GM18508 (cell line): ENCODE measurements at regions not wholly inside any gene's neighbourhood (a gene's known extent, or its start where the extent isn't known, plus 50 kb on each side); places are given as distances from the start of the nearest gene placed in this dataset.

Experiments used
- ATAC-seq: cut with Tn5 transposase; IDR thresholded peaks from one replicate; pipeline ENCODE4 v1.9.1; 2021; ENCODE audit warnings: moderate number of reproducible peaks; ENCODE audit not compliant: insufficient read depth, unreplicated experiment

DNA sequence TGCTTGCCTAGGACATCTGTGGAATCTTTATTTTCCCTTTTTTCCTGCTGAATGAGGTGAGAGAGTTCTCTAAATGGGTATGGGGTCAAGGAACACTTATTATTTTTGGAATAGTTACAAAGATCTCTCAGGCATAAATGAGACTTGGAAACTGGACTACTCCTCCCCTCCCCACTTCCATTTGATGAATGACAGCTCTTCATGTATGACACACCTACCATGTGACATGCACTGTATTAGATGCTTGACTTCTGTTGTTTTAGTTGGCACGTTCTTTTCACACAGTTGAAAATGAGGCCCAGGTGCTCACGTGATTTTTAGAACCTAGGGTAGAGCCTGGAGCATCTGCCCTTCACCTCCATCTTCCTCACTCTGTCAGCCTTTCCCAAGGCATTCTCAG is 62.4 kb downstream of the VCPKMT start:
- no peak for ATAC-seq

DNA sequence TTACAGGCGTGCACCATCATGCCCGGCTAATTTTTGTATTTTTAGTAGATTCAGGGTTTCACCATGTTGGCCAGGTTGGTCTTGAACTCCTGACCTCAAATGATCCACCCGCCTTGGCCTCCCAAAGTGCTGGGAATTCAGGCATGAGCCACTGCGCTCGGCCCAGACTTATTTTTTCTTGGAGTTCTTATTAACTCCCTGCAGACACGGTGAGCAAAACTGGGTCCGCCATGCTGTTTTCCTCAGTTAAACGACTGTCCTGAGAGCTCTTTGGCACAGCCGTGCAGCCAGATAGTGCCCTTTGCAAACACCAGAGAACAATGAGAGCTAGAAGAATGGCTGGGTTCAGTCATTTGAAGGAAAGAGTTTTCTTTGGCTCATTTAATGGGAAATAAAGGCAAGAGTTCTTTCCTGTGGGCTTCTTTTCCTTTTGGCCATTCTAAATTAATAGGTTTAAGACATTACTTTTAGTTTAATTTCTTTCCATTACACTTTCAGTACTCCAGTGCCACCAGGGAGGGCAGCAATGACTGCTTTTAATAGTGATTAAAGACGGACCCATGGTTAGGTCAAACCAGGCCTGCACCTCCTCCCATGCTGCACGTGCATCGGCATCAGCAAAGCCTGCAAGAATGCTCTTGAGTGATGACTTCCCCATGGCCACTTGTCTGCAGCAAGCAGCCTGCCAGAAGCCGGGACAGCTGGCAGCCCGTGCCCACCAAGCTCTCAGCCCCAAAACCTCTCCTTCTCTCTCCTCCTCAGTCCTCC is 60.7 kb downstream of the VCPKMT start:
- ATAC-seq: no peak

DNA sequence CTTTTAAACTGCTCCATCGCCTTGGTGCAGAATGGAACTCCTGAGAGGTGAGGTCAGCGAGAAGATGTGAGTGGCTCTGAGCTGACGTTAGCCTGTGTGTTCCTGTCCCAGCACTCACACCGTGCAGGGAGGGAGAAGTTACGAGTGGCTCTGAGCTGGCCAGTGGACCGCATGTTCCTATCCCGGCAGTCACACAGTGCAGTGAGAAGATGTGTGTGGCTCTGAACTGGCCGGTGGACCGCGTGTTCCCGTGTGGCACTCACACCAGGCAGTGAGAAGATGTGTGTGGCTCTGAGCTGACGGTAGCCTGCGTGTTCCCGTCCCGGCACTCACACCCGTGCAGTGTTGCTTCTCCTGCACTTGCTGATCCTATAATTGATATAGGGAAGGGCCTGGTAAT is 59.9 kb downstream of the VCPKMT start:
- no peak for ATAC-seq

DNA sequence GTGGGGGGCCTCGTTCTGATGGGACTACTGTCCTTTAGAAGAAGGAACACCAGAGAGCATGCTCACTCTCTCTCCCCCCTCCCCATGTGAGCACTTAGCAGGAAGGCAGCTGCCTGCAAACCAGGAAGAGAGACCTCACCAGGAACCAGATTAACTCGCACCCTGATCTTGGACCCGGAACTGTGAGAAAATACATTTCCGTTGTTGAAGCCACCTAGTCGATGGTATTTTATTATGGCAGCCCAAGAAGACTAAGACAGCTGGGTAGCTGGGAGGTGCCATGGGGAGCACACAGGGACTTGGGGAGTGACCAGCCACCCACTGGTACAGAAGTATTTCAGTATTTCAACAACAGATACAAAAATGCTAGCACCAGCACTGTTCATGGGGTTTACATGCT is 59.0 kb downstream of the VCPKMT start:
- ATAC-seq: no peak

DNA sequence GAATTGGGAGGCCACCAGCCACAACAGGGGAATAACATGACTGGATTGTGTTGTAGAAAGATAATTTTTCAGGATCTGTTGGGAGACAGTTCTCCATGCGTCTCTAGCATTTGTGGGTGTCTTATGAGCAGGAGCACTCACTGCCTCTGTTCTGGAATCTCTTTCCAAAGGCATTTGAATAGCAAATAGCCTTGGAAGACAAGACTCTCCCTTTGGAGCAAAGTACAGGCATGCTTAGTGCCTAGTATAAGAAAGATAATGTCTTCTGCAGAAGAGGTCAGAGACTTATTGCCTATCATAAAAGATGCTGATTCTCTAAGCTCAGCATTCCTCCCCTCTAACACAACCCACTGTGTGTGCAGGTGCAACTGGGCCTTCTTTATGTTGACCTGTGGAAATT is 58.3 kb downstream of the VCPKMT start:
- no peak for ATAC-seq
